Retinal pigment epithelial cell (primary cell): ENCODE measurements at regions not wholly inside any gene's neighbourhood (a gene's known extent, or its start where the extent isn't known, plus 50 kb on each side); places are given as distances from the start of the nearest gene placed in this dataset.

Source experiments
- DNase-seq: peaks from one replicate; pipeline ENCODE4 v3.0.0-alpha.2; 2010; ENCODE audit warnings: low read depth
- H3K4me3 ChIP-seq: 2 replicates; pipeline ENCODE4 v1.5.1; 2011; ENCODE audit warnings: mild to moderate bottlenecking, low read length, control low read depth, moderate library complexity
- CTCF ChIP-seq: conservative IDR thresholded peaks from 2 replicates; pipeline ENCODE4 v1.5.1; 2011; ENCODE audit warnings: low read depth, low read length, control low read depth, inconsistent platforms

- no peak overlapping the region for H3K4me3 ChIP-seq
- no peak for TF ChIP-seq CTCF
- no peak for DNase-seq
Observed at GRCh38 chr22:48018346-48018745, 1255.9 kb downstream of the TBC1D22A start.

- no peak for DNase-seq
- no peak for TF ChIP-seq CTCF
- H3K4me3 ChIP-seq, result no peak overlapping the region
Observed at GRCh38 chr22:48015701-48016100, 1253.3 kb downstream of the TBC1D22A start.

GRCh38 chr22:48004936-48005335 lies 1242.5 kb downstream of the TBC1D22A start:
- TF ChIP-seq CTCF, result no peak
- H3K4me3 ChIP-seq, result no peak overlapping the region
- no peak for DNase-seq

GRCh38 chr22:48004038-48004437 lies 1241.6 kb downstream of the TBC1D22A start:
- DNase-seq, result no peak
- H3K4me3 ChIP-seq, result no peak overlapping the region
- no peak for TF ChIP-seq CTCF

- H3K4me3 ChIP-seq, result no peak overlapping the region
- DNase-seq, result no peak
- TF ChIP-seq CTCF, result no peak
Observed at GRCh38 chr22:48001101-48001500, 1238.7 kb downstream of the TBC1D22A start.

- no peak overlapping the region for H3K4me3 ChIP-seq
- no peak for TF ChIP-seq CTCF
- DNase-seq, result no peak
Observed at GRCh38 chr22:47997612-47998011, 1235.2 kb downstream of the TBC1D22A start.

- TF ChIP-seq CTCF, result no peak
- no peak for DNase-seq
Observed at GRCh38 chr22:47997052-47997590, 1234.7 kb downstream of the TBC1D22A start.

More at GRCh38 chr22:47997052-47997590, 1234.7 kb downstream of the TBC1D22A start:
- H3K4me3 ChIP-seq, result no peak overlapping the region
